ENCODE measurements at regions not wholly inside any gene's neighbourhood (a gene's known extent, or its start where the extent isn't known, plus 50 kb on each side); places are given as distances from the start of the nearest gene placed in this dataset.
A peak's percentile ranks its signal among the peaks of the same experiment; 100 is the strongest.

DNA sequence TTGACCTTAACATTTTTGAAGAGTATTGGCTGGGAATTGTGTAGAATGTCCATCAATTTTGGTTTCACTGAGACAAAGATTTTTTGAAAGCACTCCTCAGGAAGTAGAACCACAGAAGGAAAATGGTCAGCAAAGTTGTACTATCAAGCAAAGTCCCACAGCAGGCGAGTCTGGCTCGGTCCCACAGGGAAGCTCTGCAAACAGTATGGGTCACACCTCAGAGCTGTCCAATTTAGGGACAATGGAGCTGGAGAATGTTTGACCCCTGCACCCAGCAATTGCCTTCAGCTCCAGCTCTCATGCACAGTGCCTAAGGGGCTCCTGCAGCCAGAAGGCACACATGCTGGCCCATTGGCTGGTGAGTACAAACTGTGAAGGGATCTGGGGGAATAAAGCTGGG lies 147.0 kb downstream of the MAFB start:
- DNase-seq (ENCODE audit: low read depth, low spot score): no peak

DNA sequence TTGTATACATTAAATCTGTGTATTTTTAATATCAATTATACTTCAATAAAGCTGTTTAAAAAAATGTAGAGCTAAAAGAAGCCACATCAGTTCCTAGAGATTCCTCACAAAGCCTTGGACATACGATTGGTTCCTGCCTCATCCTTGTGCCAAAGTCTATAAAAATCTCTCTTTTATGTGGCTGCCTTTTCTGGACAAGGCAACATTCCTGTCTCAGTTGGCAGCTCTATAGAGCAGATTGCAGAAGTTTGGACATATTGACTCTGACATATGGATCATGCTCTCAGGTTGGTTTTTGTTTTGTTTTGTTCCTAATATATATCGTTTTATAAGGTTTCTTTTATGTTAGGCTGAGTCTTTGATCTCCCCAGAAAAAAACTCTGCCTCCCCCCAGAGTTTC lies 148.9 kb downstream of the MAFB start:
- no peak for DNase-seq (ENCODE audit: low read depth, low spot score)

DNA sequence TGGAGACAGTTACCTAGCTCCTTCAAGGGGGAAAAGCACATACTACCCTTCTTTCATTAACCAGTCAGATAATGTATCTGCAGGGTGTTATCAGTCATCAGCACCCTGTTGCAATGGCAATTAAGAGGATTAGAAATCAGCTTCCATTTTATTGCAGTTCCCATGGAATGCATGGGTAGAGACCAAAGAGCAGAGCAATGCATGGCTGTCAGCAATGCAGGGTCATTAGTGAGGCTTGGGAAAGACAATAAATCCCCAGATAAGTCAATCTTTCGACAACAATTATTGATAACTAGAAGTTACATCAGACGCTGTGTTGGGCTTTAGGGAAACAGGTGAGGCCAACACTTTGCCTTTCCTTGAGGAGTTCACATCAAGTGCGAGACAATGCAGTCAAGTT lies 150.9 kb downstream of the MAFB start:
- DNase-seq (ENCODE audit: low read depth, low spot score): no peak

DNA sequence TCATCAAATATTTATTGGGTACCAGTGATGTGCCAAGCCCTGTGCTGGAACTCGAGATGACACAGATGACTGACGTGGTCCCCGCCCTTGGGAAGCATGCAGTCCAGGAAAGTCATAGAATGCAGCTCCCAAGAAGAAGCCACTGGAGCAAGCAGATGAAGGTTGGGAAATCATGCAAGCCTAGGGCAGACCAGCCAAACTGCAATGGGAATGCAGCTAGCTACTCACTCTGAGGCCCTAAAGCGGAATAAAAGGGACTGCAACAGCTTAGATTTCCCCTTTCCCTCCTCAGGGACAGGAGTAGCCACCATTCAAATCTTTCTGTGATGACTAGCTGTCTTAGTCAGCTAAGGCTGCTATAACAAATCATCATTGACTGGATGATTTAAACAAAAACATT lies 152.2 kb downstream of the MAFB start:
- DNase-seq (ENCODE audit: low read depth, low spot score): no peak

DNA sequence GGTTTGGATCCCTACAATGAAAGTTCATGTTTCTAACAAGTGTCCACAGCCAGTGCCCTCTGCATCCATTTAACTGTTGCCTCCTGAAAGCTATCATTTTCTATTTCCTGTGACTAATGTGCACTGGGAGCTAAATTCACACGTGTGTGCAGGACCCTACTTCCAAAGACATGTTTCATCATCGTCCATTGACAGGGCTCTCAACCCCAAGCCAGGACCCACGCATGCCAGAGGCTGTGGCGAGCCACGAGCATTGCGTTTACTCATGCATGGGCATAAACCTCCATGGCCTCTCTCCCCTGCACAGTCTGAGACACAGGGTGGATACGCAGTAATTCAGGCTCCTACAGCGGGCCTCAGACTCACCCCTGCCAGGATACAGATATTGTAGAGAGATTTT lies 153.2 kb downstream of the MAFB start:
- DNase-seq (ENCODE audit: low read depth, low spot score): no peak

DNA sequence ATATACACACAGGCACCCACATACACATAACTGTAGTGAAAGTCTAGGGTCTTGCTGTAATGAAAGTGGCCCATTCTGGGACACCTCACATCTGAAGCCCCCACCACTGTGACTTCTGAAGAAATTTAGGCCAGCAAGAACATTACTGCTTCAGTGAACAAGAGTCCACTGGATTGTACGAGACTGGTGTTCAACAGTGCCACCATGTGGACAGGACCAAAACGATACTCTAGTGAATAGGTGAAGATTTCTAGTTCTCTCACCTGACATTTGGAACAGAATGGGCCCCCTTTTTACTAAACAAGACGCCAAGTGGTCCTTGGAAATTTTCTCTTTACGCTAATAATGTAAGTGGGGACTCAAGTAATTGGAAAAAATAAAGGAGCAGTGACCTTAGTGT lies 156.9 kb downstream of the MAFB start:
- no peak for DNase-seq (ENCODE audit: low read depth, low spot score)

DNA sequence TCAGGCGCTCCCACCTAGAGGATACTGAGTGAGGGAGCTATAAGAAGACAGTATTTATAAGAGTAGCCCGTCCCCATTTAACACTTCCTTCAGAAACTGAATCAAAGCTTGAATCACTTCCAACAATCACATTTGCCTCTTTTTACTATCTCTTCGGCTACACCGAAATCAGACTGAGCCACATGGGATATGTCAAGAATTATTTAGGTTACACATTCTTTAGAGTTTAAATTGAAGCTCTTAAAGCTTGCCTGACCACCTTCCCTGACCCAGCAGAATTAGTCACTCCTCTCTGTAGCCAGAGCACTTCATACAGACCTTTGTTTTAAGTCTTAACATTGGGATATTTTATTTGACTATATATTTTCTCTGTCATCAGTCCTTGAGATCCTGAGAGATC lies 163.7 kb downstream of the MAFB start:
- no peak for DNase-seq (ENCODE audit: low read depth, low spot score)

DNA sequence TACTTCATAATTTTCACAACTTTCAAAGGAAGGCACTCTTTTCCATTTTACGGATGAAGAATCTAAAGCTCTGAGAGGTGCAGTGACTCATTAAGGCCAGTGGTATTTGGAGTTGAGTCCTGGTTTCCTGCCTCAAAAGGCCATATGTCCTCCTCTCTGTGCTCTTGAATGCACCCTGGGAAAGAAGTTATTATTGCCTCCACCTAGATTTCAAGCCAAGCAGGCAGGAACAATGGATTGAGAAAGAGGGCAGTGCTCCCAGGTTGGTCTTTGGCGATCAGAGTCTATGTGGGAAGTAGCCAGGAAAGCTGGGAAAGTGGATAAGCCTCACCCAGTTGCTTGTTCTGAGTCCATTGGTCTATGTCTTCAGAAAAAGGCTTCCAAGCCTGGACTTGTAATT lies 165.0 kb downstream of the MAFB start:
- no peak for DNase-seq (ENCODE audit: low read depth, low spot score)

DNA sequence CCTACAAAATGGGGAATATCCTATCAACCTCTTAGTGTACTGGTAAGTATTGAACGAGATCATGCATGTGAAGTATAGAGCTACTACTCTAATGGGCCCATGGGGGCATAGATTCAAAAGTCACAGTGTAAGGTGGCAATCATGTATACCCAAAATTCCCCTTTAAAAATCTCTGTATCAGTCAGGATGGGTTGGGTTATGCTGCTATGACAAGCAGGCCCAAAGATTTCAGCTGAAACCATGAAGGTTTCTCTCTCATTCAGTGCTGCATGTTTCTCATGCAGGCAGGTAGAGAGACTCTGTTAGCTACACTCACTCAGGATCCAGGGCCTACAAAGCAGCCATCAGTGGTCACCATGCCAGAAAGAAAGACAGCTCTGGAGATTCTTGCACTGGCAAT lies 166.6 kb downstream of the MAFB start:
- no peak for DNase-seq (ENCODE audit: low read depth, low spot score)

DNA sequence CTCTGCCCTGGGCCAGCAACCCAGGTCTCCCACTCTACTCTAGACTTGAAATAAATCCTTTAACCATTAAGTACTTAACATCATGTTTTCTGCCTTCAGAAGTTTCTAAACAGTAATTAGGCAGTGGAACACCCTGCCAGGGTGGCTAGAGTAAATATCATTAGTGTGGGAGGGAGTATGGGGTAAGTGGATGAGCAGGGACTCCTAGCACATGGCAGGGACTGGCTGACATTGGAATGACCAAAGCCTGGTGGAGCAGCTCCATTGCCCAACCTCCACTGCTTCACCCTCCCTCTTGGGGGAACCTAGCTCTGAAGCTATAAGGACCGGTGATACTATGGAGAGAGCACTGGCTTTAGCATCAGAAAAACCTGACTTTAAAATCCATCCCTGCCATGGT lies 167.1 kb downstream of the MAFB start:
- DNase-seq (ENCODE audit: low read depth, low spot score): no peak

DNA sequence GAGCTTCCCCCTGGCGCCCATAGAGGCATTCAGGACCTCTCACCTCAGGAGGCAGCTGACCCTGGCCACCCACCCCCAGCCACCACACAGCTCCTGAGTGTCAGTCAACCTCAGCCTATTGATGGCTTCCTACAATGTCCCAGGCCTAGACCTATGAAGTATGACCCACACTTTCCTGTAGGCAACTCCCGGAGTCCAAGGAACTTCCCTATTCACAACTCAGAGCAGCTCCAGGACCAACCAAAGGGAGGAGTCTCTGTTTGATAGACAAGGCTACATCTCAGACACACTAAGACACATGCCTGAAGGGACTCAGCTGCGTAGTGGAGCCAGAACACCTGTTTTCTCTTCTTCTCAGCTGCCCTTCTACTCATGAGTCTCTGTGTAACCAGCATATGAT lies 169.1 kb downstream of the MAFB start:
- no peak for DNase-seq (ENCODE audit: low read depth, low spot score)

DNA sequence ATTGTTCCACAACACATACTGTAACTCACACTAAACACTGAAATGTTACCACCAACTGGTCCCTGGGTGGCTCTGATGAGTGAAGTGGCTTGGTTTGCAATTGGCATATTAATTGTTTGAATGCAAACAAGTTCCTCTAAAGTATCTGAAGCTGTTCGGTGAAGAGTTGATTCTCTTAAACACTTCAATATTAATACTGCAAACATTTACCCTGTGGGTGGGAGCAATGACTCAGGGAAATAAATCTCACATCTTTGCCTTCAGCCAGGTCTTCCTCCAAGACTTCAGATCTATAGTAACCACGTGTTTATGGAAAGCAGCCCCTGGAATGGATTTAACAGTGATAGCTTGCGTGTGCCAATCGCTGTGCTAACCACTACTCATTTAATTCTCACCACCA lies 176.0 kb downstream of the MAFB start:
- no peak for DNase-seq (ENCODE audit: low read depth, low spot score)

DNA sequence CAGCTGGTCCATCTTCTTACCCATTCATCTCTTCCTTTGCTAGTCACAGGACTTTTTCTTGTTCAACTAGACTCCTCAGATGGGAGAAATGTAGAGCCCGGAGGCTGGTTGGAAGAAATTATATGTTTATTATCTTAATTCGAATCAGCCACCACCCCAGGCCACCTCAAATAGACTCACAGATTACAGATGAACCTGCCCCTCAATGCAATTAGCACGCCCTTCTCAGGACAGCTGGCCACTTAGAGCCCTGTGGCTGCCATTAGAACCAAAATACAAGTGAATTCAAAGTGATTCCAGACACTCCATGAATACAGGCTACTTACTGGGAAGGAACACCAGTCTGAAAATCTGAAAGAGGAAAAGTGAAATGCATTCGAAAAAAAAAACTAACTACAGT lies 176.4 kb downstream of the MAFB start:
- no peak for DNase-seq (ENCODE audit: low read depth, low spot score)

DNA sequence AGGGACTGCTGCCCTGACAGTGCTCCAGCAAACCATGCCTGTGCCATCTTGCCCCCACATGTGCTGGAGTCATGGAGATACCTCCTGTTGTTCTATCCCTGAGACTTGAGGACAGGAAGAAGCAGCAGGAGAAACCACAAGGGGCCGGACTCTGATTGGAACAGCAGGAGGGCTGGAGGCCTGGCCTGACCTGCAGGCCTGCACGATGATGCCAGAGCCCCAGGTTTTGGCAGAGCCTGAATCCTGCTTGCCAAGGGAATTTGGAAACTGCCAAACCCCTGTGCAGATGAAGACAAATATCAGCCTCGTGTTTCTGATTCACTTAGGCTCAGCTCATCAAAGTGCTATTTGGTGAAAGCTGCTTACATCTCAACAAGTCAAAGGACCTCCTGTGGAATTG lies 177.6 kb downstream of the MAFB start:
- DNase-seq (ENCODE audit: low read depth, low spot score): peak; percentile 75

DNA sequence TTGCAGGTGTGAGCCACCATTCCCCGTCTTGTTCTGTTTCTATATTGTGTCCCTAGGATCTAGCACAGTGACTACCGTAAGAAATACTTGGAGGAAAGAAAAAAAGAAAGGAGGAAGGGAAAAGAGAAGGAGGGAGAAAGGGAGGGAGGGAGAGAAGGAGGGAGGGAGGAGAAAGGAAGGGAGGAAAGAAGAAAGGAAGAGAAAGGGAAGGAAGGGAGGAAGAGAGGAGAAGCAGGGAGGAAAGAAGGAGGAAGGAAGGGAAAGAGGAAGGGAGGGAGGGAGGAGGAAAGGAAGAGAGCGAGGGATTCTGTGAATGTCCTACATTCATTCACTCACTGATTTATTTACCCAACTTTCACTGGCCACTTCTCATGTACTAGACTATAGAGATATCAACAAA lies 178.4 kb downstream of the MAFB start:
- no peak for DNase-seq (ENCODE audit: low read depth, low spot score)

DNA sequence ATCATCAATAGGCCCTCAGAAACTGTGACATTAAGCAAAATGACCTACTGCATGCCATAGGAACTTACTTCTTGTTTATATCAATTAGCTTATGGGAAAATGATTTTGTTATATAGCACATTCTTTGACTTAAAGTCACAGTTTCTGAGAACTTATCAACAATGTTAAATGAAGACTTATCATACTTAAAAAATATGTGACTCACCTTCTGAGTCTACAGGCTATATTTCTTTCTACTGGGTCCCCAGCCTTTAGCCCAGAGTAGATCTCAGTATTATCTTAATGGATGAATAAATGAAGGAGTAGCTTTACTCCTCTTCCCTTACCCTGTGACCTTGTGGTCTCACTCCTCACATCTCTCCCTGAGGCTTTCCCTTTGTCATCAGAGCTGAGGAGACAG lies 180.2 kb downstream of the MAFB start:
- DNase-seq (ENCODE audit: low read depth, low spot score): no peak

DNA sequence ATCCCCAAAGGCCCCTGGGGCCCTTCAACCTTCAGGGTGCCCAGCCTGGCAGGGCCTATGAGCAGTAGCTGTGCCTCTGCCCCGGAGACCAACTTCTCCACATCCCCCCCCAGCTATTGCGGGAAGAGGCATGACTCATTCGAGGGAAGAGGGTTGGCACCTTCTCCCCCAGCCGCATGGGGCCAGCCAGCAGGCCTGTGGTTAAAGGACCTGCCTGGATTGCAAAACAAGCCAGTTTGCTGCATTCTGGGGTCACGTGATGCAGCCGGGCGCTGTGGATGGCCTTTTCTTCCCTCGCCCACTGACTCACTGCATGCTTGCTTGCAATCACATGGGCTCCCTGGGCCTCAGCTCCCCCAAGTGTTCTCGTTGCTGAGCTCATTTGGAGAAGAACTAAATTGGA lies 182.5 kb downstream of the MAFB start:
- DNase-seq (ENCODE audit: low read depth, low spot score): peak; percentile 98

DNA sequence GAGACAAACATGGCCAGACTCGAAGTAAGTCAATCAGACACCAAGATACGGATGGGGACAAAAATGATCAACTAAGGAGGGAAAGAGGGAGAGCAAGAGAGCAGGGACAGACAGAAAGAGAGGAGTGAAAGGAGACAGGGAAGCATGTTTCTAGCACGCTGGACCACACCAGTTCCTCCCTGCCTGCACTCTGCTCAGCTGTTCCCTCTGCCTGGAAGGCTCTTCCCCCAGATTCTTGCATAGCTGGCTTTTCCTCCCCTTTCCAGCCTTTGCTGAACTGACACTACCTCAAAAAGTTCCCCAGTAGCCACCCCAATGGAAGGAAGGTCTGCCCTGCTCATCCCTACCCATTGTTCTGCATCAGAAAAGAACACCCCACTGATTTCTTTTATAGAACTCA lies 185.9 kb downstream of the MAFB start:
- DNase-seq (ENCODE audit: low read depth, low spot score): no peak

DNA sequence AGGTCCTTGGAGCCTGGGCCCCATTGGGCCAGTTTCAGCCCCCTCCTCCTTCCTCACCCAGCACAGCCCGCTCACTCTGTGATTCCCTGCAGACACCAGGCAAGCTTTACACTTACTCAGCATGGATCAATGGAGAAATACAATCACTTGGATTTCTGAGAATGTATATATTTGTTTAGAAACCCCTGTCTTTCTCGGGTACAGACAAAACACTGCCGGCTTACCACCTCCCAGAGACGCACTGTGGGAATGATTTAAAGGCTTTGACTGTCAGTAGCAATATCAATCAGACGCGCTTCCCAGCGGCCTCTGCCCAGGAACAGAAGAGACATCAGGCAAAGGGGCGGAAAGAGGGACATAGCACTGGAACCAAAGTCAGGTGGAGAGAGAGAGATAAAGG lies 186.5 kb downstream of the MAFB start:
- no peak for DNase-seq (ENCODE audit: low read depth, low spot score)

DNA sequence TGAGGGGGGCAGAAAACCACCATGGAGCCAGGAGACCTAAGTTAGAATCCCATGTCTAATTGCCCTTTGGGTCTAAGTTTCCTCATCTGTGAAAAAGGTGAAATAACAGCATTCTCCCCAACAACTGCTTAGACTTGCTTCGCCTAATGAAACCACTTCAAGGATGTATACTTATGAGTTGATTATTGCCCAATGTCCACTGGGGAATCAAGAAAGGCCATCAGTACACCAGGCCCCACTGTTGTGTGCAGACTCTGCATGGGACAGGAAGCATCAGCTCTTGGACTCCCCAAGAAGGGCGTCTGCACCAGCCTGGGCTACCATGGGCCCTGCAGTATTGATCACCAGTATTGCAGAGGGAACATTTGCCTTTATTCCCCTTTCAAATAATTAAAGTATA lies 189.6 kb downstream of the MAFB start:
- no peak for DNase-seq (ENCODE audit: low read depth, low spot score)

DNA sequence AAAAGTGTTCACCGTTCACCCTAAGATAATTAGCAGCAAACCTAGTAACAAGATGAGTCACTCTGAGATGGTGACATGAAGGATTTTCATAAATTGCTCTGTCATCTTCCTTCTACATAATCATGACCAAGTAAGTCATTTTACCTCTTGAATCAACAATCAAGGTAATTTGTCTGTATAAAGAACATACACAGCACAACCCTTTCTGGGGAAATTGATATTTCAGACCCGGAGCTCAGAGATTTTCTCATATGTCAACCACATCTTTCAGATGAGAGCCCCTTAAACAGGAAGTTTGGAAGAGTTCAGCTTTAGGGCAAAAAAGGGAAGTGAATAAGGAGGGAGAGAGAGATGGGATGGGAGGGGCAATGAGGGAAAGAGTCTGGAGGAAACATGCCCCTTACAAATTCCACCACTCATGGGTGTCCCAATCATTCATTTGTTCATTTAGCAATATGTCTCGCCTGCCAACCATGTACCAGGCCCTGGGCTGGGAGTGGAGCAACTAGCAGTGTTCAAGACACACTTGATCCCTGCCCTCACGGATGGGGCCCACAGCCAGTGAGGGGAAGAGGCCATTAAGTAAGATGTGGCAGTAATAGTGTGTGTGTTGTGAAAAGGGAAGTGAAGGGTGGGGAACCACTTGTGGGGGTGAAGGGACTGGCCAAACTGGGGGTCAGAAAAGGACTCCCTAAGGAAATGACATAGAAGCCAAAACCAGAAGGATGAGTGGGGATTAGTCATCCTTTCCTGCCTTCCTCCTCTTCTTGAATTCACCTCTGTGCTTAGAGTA lies 190.9 kb downstream of the MAFB start:
- DNase-seq (ENCODE audit: low read depth, low spot score): no peak

DNA sequence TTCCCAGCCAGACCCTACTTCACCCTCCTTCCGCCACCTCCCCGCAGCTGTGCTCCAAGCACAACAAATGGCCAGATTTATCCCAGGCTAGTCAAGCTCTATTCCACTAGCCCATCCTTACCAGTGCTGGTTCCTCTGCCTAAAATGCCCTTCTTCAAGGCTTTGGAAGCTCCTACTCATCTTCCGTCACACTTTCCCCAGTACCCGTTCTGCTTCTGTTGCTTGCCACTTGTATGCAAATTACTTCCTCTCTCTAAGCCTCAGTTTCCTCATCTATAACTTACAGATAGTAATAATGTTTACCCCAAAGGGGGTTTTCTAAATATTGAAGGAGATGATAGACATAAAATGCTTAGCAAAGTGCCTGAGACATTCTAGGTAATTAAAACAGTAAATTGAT lies 193.1 kb downstream of the MAFB start:
- DNase-seq (ENCODE audit: low read depth, low spot score): no peak

DNA sequence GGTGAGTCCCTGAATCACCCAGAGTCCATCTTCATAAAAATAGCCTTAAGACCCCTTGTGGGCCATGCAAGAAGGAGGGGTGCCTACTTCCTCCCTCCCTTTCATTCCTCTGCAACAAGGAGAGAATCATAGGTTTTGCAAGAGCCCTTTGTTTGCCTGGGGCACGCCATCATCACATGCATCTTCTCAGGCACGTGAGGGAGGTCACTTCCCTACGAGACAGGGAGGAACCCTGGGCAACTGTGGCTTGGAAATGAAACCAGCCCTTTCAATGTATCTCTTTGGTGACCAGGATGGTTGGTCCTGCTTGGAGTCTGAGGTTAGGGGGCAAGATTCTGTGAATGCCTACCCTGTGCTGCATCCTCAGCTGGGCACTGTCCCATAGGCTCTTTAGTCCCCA lies 194.8 kb downstream of the MAFB start:
- DNase-seq (ENCODE audit: low read depth, low spot score): no peak

DNA sequence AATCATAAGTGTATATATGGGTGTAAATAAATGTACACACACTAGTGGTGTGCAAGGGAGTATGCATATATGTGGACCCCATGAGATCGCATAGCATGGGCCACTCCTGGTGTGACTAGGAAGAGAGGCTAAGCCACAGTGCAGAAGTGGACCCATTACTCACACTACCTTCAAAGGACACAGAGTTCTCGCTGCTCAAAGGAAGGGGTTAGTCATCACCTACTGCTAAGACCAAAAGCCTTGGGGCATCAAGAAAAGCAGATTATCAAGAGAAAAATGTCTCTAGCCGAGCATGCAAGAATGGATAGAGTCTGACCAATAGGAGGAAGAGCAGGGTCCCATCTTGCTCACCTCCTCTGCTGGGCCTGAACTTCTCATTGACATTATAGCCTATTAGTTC lies 195.5 kb downstream of the MAFB start:
- no peak for DNase-seq (ENCODE audit: low read depth, low spot score)
